ENCODE measurements at regions not wholly inside any gene's neighbourhood (a gene's known extent, or its start where the extent isn't known, plus 50 kb on each side); places are given as distances from the start of the nearest gene placed in this dataset.
"Not testable (repeated sequence)": the region's sequence is repeated elsewhere in the genome, so short reads cannot be mapped to it uniquely, and the experiment has no call there.

GRCh38 chrX:47776292-47777006 is 60.3 kb upstream of the ZNF81 start:
- FAIRE-seq = no peak
- DNase-seq (ENCODE audit: extremely low spot score, insufficient read length, low read depth) = no peak

GRCh38 chrX:47772764-47773163 is 63.9 kb upstream of the ZNF81 start:
- DNase-seq (ENCODE audit: extremely low spot score, insufficient read length, low read depth) (no peak), FAIRE-seq (no peak)

- DNase-seq (ENCODE audit: extremely low spot score, insufficient read length, low read depth) = no peak
- no peak for FAIRE-seq
These were observed 65.2 kb upstream of the ZNF81 start for GRCh38 chrX:47771473-47771872.

- DNase-seq (ENCODE audit: extremely low spot score, insufficient read length, low read depth); FAIRE-seq: not testable (repeated sequence)
These were observed 73.9 kb upstream of the ZNF81 start for GRCh38 chrX:47762826-47763225.

GRCh38 chrX:47752685-47753084 is 84.0 kb upstream of the ZNF81 start:
- FAIRE-seq = no peak
- DNase-seq (ENCODE audit: extremely low spot score, insufficient read length, low read depth) = no peak

- FAIRE-seq = peak; percentile 48
- no peak for DNase-seq (ENCODE audit: extremely low spot score, insufficient read length, low read depth)
These were observed 85.0 kb upstream of the ZNF81 start for GRCh38 chrX:47751670-47752069.

GRCh38 chrX:47749185-47749967 is 87.3 kb upstream of the ZNF81 start:
- DNase-seq (ENCODE audit: extremely low spot score, insufficient read length, low read depth) = no peak
- FAIRE-seq = no peak

GRCh38 chrX:47748576-47748975 is 88.1 kb upstream of the ZNF81 start:
- FAIRE-seq = no peak

GRCh38 chrX:47746446-47746845 is 87.5 kb upstream of the UXT start:
- FAIRE-seq = no peak

More at GRCh38 chrX:47748576-47748975, 88.1 kb upstream of the ZNF81 start:
- no peak for DNase-seq (ENCODE audit: extremely low spot score, insufficient read length, low read depth)

GRCh38 chrX:47745416-47745815 is 86.4 kb upstream of the UXT start:
- no peak for FAIRE-seq
- DNase-seq (ENCODE audit: extremely low spot score, insufficient read length, low read depth) = no peak

More at GRCh38 chrX:47746446-47746845, 87.5 kb upstream of the UXT start:
- DNase-seq (ENCODE audit: extremely low spot score, insufficient read length, low read depth) = no peak

- DNase-seq (ENCODE audit: extremely low spot score, insufficient read length, low read depth) (no peak), FAIRE-seq (no peak)
These were observed 84.5 kb upstream of the UXT start for GRCh38 chrX:47743504-47743903.

GRCh38 chrX:47738870-47739269 is 79.9 kb upstream of the UXT start:
- DNase-seq (ENCODE audit: extremely low spot score, insufficient read length, low read depth); FAIRE-seq: not testable (repeated sequence)

GRCh38 chrX:47723689-47724088 is 64.7 kb upstream of the UXT start:
- FAIRE-seq = no peak
- DNase-seq (ENCODE audit: extremely low spot score, insufficient read length, low read depth) = no peak

GRCh38 chrX:47723083-47723482 is 64.1 kb upstream of the UXT start:
- DNase-seq (ENCODE audit: extremely low spot score, insufficient read length, low read depth) (no peak), FAIRE-seq (no peak)

GRCh38 chrX:47722260-47722659 is 63.3 kb upstream of the UXT start:
- FAIRE-seq (no peak), DNase-seq (ENCODE audit: extremely low spot score, insufficient read length, low read depth) (no peak)

- not testable (repeated sequence) for DNase-seq (ENCODE audit: extremely low spot score, insufficient read length, low read depth); FAIRE-seq
These were observed 56.1 kb upstream of the UXT start for GRCh38 chrX:47715078-47715477.

- not testable (repeated sequence) for FAIRE-seq
These were observed 53.7 kb upstream of the UXT start for GRCh38 chrX:47712675-47713074.

GRCh38 chrX:47710252-47710651 is 51.3 kb upstream of the UXT start:
- FAIRE-seq (no peak), DNase-seq (ENCODE audit: extremely low spot score, insufficient read length, low read depth) (no peak)

More at GRCh38 chrX:47712675-47713074, 53.7 kb upstream of the UXT start:
- DNase-seq (ENCODE audit: extremely low spot score, insufficient read length, low read depth) = not testable (repeated sequence)
